RWPE1 (cell line): ENCODE measurements at regions not wholly inside any gene's neighbourhood (a gene's known extent, or its start where the extent isn't known, plus 50 kb on each side); places are given as distances from the start of the nearest gene placed in this dataset.
A peak's percentile ranks its signal among the peaks of the same experiment; 100 is the strongest.

Source experiments
- CTCF ChIA-PET: fragments of 350-600 bp; sonication (Branson Sonifier 250); formaldehyde crosslinking; extraction: SDS; loops from one replicate; lab custom pipeline; 2021; lab: Yijun Ruan, JAX
- POLR2A ChIA-PET: fragments of 400-600 bp; formaldehyde crosslinking; extraction: SDS; loops from one replicate; lab custom pipeline; 2020; ENCODE audit warnings: antibody characterized with exemption; ENCODE audit not compliant: low non-redundant PET; lab: Yijun Ruan, JAX
- DNase-seq: peaks from one replicate; pipeline ENCODE4 v3.0.0; 2012; ENCODE audit warnings: low spot score
- H3K27ac ChIP-seq: fragments of 450-650 bp; 2 replicates; pipeline ENCODE4 v1.5.1; 2017
- CTCF ChIP-seq: fragments of 450-650 bp; conservative IDR thresholded peaks from 2 replicates; pipeline ENCODE4 v1.5.1; 2017; ENCODE audit warnings: low read depth, mild to moderate bottlenecking

- CTCF ChIA-PET: no interaction called here
- TF ChIP-seq CTCF: no peak
- no peak overlapping the region for H3K27ac ChIP-seq
- DNase-seq: no peak
- POLR2A ChIA-PET: no interaction called here
Measured at GRCh38 chr21:15549671-15550070, 180.1 kb upstream of the USP25 start.

- TF ChIP-seq CTCF: peak; percentile 38
- H3K27ac ChIP-seq: no peak overlapping the region
- peak; percentile 15 for DNase-seq
- ChIA-PET CTCF (interaction anchor here (0.5 to 1.3 kb wide), 10 partner anchors 9 to 1342 kb away, joined by 3 to 7 read pairs (median 3); partner anchors contain the start of gene LIPI), POLR2A (no interaction called here)
Measured at GRCh38 chr21:15552914-15553494, 176.8 kb upstream of the USP25 start.

- H3K27ac ChIP-seq: no peak overlapping the region
- ChIA-PET CTCF (interaction anchor here (0.7 kb wide), 2 partner anchors 499 to 558 kb away, joined by 3 to 4 read pairs; no protein-coding TSS in a partner anchor), POLR2A (no interaction called here)
- TF ChIP-seq CTCF: no peak
- no peak for DNase-seq
Measured at GRCh38 chr21:15557925-15558324, 171.9 kb upstream of the USP25 start.

GRCh38 chr21:15558884-15559283, 170.9 kb upstream of the USP25 start:
- H3K27ac ChIP-seq: no peak overlapping the region
- ChIA-PET CTCF (interaction anchor here (0.7 kb wide), 1 partner anchor 76 kb away, joined by 3 read pairs; no protein-coding TSS in a partner anchor), POLR2A (no interaction called here)
- TF ChIP-seq CTCF: no peak
- DNase-seq: no peak

- no peak for TF ChIP-seq CTCF
- DNase-seq: no peak
- H3K27ac ChIP-seq: no peak overlapping the region
- ChIA-PET POLR2A (no interaction called here), CTCF (interaction anchor here (0.7 kb wide), 1 partner anchor 77 kb away, joined by 3 read pairs; no protein-coding TSS in a partner anchor)
Measured at GRCh38 chr21:15559660-15560059, 170.1 kb upstream of the USP25 start.

- H3K27ac ChIP-seq: no peak overlapping the region
- DNase-seq: no peak
- CTCF ChIA-PET: interaction anchor here (0.8 kb wide), 1 partner anchor 13 kb away, joined by 4 read pairs; no protein-coding TSS in a partner anchor
- POLR2A ChIA-PET: no interaction called here
- no peak for TF ChIP-seq CTCF
Measured at GRCh38 chr21:15560383-15561056, 169.3 kb upstream of the USP25 start.
